CD4-positive, alpha-beta T cell treated with Interleukin-10 for 1 hour (primary cell): ENCODE measurements at regions not wholly inside any gene's neighbourhood (a gene's known extent, or its start where the extent isn't known, plus 50 kb on each side); places are given as distances from the start of the nearest gene placed in this dataset.
"Not testable (repeated sequence)": the region's sequence is repeated elsewhere in the genome, so short reads cannot be mapped to it uniquely, and the experiment has no call there.

Experiments
- DNase-seq: peaks from one replicate; pipeline ENCODE4 v3.0.0-alpha.2; 2020

- DNase-seq = no peak
These were observed 73.7 kb upstream of the H2AZ1 start for GRCh38 chr4:100023800-100024199.

GRCh38 chr4:100022792-100023222 lies 72.7 kb upstream of the H2AZ1 start:
- no peak for DNase-seq

DNA sequence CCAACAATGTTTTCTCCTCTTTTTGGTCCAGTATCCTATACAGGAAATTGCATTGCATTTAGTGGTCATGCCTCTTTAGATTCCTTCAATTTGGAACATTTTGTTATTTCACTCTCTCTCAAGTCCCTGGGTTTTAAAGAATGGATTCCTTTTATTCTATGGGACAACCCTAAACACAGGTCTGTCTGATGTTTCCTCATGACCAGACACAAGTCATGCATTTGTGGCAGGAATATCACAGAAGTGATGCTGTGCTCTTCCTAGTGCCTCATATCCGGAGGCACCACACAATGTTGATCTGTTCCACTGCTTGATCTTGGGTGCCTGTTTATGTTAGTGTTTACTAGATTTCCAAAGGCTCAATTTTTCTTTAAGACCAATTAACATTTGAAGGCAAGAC lies 69.7 kb upstream of the H2AZ1 start:
- no peak for DNase-seq

- DNase-seq = no peak
These were observed 67.7 kb upstream of the H2AZ1 start for GRCh38 chr4:100017637-100018310.

DNA sequence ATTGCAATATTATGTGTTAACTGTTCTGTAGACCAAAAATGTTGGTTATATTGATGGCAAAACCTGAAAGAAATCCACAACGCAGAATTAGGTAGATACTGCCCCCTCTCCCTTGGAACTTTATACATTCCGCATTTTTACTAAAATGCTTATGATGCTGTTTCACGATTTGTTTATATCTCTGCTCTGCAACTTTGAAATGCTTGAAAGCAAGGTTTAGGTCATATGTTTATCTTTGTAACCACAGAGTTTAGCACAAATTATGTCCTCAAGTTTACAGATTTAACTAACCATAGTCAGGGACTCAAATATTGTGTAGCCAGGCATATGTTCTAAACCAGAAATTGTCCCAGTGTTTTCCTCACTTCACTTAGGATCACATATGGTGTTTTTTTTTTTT lies 66.1 kb upstream of the H2AZ1 start:
- no peak for DNase-seq

GRCh38 chr4:100014616-100015015 lies 64.5 kb upstream of the H2AZ1 start:
- DNase-seq = no peak

GRCh38 chr4:100009490-100009889 lies 59.4 kb upstream of the H2AZ1 start:
- DNase-seq = no peak

DNA sequence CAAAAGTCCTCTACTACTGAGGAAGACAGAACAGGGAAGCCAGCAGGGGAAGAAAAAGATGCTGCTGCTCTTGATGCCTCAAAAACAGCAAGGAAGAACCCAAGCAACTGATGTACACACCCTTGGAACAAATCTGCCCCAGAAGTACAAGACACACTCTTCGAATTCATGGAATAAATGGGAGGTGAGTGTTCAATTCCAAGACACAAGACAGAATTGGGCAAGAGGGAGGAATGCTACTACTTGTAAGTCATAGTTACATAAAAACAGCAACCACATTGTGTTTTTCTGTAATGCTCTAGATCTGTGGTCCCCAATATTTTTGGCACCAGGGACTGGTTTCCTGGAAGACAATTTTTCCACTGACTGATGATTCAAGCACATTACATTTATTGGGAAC lies 58.0 kb upstream of the H2AZ1 start:
- DNase-seq = no peak

GRCh38 chr4:100006161-100006560 lies 56.1 kb upstream of the H2AZ1 start:
- not testable (repeated sequence) for DNase-seq
